ENCODE measurements at regions not wholly inside any gene's neighbourhood (a gene's known extent, or its start where the extent isn't known, plus 50 kb on each side); places are given as distances from the start of the nearest gene placed in this dataset.

DNA sequence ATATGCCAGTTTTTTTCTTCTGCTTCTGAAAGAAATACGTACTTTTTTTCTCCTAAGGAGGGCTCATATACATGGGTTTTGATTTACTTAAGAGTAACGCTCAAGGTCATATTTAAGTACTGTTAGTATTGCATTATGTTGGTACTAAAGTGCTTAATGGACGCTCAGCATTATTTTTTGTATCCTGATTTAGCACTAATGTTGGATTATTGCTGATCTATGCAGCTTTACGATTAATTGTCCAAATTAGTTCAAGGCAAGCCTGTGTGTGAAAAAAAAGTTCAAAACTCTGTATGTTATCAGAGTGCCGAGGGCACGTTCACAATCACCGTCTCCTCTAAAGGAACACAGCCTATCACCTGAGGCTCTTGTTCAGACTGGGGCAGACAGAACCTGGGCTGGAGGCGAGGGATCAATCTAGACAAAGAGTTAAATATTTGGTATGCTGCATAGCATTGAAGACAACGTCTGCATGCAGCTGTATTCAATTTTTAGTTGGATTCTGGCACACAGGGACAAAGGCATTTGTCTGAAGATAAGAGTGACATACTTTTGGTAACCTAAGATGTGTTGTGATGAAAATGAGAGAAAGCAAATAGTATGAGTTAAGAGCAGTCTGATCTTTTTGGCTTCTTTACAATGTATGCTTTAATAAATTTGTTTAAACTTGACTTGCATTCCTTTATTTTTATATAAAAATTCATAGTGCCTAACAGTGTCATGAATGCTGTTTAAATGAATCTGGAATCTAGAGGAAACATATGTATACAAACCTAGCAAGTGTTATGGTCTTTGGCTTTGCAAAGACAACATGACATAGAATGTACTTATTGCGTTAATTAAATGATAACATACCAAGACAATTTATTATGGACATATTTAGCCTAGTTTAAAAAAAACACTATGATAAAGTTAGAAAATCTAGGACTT, 341.2 kb downstream of the SAMD5 start:
- Mint-ChIP-seq H3K27ac (no peak overlapping the region), H3K4me1 (ENCODE audit: low read depth) (no peaks in the 10 kb centered on the region), H3K4me3 (no peak overlapping the region), H3K9me3 (no peaks in the 10 kb centered on the region), H3K36me3 (ENCODE audit: low read depth) (no peaks in the 10 kb centered on the region), H3K27me3 (no peaks in the 10 kb centered on the region)
- Histone ChIP-seq H3K9me3 (ENCODE audit: control insufficient read depth in 1 of 2, insufficient read depth in 1 of 2, low read length in 2 of 2) (no peaks in the 10 kb centered on the region), H3K36me3 (ENCODE audit: insufficient read depth, low read length) (no peaks in the 10 kb centered on the region), H3K27me3 (ENCODE audit: control insufficient read depth in 1 of 2, insufficient read depth in 2 of 2, low read length in 2 of 2) (no peaks in the 10 kb centered on the region), H3K4me1 (ENCODE audit: insufficient read depth, low read length) (no peaks in the 10 kb centered on the region), H3K4me3 (ENCODE audit: low read length) (no peak overlapping the region), H3K27ac (ENCODE audit: low read depth in 1 of 2, low read length in 2 of 2) (no peak overlapping the region)
- ChIA-PET POLR2A (no interaction called here), CTCF (no interaction called here)
- TF ChIP-seq, protein P1, sequence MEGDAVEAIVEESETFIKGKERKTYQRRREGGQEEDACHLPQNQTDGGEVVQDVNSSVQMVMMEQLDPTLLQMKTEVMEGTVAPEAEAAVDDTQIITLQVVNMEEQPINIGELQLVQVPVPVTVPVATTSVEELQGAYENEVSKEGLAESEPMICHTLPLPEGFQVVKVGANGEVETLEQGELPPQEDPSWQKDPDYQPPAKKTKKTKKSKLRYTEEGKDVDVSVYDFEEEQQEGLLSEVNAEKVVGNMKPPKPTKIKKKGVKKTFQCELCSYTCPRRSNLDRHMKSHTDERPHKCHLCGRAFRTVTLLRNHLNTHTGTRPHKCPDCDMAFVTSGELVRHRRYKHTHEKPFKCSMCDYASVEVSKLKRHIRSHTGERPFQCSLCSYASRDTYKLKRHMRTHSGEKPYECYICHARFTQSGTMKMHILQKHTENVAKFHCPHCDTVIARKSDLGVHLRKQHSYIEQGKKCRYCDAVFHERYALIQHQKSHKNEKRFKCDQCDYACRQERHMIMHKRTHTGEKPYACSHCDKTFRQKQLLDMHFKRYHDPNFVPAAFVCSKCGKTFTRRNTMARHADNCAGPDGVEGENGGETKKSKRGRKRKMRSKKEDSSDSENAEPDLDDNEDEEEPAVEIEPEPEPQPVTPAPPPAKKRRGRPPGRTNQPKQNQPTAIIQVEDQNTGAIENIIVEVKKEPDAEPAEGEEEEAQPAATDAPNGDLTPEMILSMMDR (IDR thresholded peaks at IDR 0.05), result no peak
- intact Hi-C loops (cut with DNase I, micrococcal nuclease), result no loop called here
- no peak for DNase-seq
- no peak for ATAC-seq (ENCODE audit: poor library complexity)

DNA sequence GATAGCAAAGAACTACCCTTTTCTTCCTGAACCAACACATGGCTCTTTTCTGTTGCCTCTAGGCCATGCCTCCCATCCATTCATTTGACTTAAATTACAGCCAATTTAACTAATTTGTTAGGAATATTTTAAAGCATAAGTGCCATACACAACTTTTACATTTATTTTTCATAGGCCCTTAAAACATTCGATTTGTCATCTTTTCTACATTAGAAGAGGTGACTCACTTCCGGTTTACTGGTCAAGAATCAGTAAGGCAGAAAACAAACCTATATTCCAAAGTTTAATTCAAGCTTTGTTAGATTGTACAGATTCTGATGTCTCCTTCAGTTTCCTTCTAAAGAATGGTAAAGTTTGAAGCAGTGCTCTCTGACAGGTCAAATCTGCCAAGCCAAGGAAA, 344.3 kb downstream of the SAMD5 start:
- no peaks in the 10 kb centered on the region for H3K4me1 ChIP-seq (ENCODE audit: insufficient read depth, low read length)
- POLR2A ChIA-PET, result no interaction called here
- H3K4me3 ChIP-seq (ENCODE audit: low read length), result no peak overlapping the region
- no peak overlapping the region for H3K27ac ChIP-seq (ENCODE audit: low read depth in 1 of 2, low read length in 2 of 2)
- H3K9me3 ChIP-seq (ENCODE audit: control insufficient read depth in 1 of 2, insufficient read depth in 1 of 2, low read length in 2 of 2), result no peaks in the 10 kb centered on the region
- intact Hi-C loops (cut with DNase I, micrococcal nuclease), result no loop called here
- H3K36me3 ChIP-seq (ENCODE audit: insufficient read depth, low read length), result no peaks in the 10 kb centered on the region
- CTCF ChIA-PET, result no interaction called here
- H3K9me3 Mint-ChIP-seq, result no peaks in the 10 kb centered on the region
- H3K27me3 Mint-ChIP-seq, result no peaks in the 10 kb centered on the region
- H3K27ac Mint-ChIP-seq, result no peak overlapping the region
- no peak for ATAC-seq (ENCODE audit: poor library complexity)
- no peak for DNase-seq
- no peaks in the 10 kb centered on the region for H3K36me3 Mint-ChIP-seq (ENCODE audit: low read depth)
- no peak overlapping the region for H3K4me3 Mint-ChIP-seq
- H3K4me1 Mint-ChIP-seq (ENCODE audit: low read depth), result no peaks in the 10 kb centered on the region
- TF ChIP-seq, protein P1 (IDR thresholded peaks at IDR 0.05), result no peak
- no peaks in the 10 kb centered on the region for H3K27me3 ChIP-seq (ENCODE audit: control insufficient read depth in 1 of 2, insufficient read depth in 2 of 2, low read length in 2 of 2)

DNA sequence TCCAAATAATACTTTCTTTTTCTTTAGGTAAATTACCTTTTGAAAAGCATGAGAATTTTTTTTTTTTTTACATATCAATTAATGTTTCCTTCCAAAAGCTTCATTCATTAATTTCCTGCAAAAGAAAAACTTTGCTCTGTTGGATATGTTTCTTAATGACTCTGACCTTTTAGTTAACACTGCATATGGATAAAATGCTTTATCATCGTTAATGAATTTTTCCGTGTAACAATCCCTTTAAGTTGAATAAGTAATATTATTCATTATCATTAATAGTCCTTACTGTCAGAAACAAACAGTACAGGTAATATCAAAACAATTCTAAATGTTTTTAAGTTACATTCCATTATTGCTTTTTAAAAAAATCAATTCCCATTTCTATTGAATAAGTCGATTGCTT, 345.1 kb downstream of the SAMD5 start:
- ChIA-PET POLR2A (no interaction called here), CTCF (no interaction called here)
- no peak overlapping the region for H3K4me3 ChIP-seq (ENCODE audit: low read length)
- Mint-ChIP-seq H3K27me3 (no peaks in the 10 kb centered on the region), H3K27ac (no peak overlapping the region), H3K36me3 (ENCODE audit: low read depth) (no peaks in the 10 kb centered on the region), H3K9me3 (no peaks in the 10 kb centered on the region), H3K4me1 (ENCODE audit: low read depth) (no peaks in the 10 kb centered on the region), H3K4me3 (no peak overlapping the region)
- H3K27me3 ChIP-seq (ENCODE audit: control insufficient read depth in 1 of 2, insufficient read depth in 2 of 2, low read length in 2 of 2), result no peaks in the 10 kb centered on the region
- H3K36me3 ChIP-seq (ENCODE audit: insufficient read depth, low read length), result no peaks in the 10 kb centered on the region
- no peaks in the 10 kb centered on the region for H3K9me3 ChIP-seq (ENCODE audit: control insufficient read depth in 1 of 2, insufficient read depth in 1 of 2, low read length in 2 of 2)
- H3K4me1 ChIP-seq (ENCODE audit: insufficient read depth, low read length), result no peaks in the 10 kb centered on the region
- intact Hi-C loops (cut with DNase I, micrococcal nuclease), result no loop called here
- TF ChIP-seq, protein P1 (IDR thresholded peaks at IDR 0.05), result no peak
- H3K27ac ChIP-seq (ENCODE audit: low read depth in 1 of 2, low read length in 2 of 2), result no peak overlapping the region
- DNase-seq, result no peak
- ATAC-seq (ENCODE audit: poor library complexity), result no peak

Data from CD4-positive, alpha-beta T cell (primary cell).